Endometrium (tissue), 2 donors: ENCODE measurements at regions not wholly inside any gene's neighbourhood (a gene's known extent, or its start where the extent isn't known, plus 50 kb on each side); places are given as distances from the start of the nearest gene placed in this dataset.
A peak's percentile ranks its signal among the peaks of the same experiment; 100 is the strongest.

ENCODE experiments used
- FAIRE-seq: peaks from 2 replicates; lab custom pipeline; 2012; peaks lifted over from hg19 to GRCh38; lab: Jason Lieb, UNC
- donor health status: control.
- donor health status: control.

GRCh38 chr5:44868541-44868940 is 59.8 kb downstream of the MRPS30 start:
- peak; percentile 54 for FAIRE-seq

GRCh38 chr5:44869928-44870327 is 61.2 kb downstream of the MRPS30 start:
- peak; percentile 76 for FAIRE-seq

- no peak for FAIRE-seq
These were observed 61.7 kb downstream of the MRPS30 start for GRCh38 chr5:44870430-44870829.

GRCh38 chr5:44871401-44871800 is 62.7 kb downstream of the MRPS30 start:
- no peak for FAIRE-seq

GRCh38 chr5:44875661-44876605 is 67.2 kb downstream of the MRPS30 start:
- FAIRE-seq = no peak

GRCh38 chr5:44881266-44881665 is 72.5 kb downstream of the MRPS30 start:
- FAIRE-seq = no peak

GRCh38 chr5:44884036-44884435 is 75.3 kb downstream of the MRPS30 start:
- FAIRE-seq = no peak

GRCh38 chr5:44885903-44886302 is 77.2 kb downstream of the MRPS30 start:
- FAIRE-seq = no peak

GRCh38 chr5:44887722-44888121 is 79.0 kb downstream of the MRPS30 start:
- no peak for FAIRE-seq

- FAIRE-seq = no peak
These were observed 79.7 kb downstream of the MRPS30 start for GRCh38 chr5:44888435-44888834.

GRCh38 chr5:44891116-44891515 is 82.4 kb downstream of the MRPS30 start:
- no peak for FAIRE-seq

- no peak for FAIRE-seq
These were observed 91.7 kb downstream of the MRPS30 start for GRCh38 chr5:44900273-44900954.

- no peak for FAIRE-seq
These were observed 98.6 kb downstream of the MRPS30 start for GRCh38 chr5:44907396-44907795.

- no peak for FAIRE-seq
These were observed 100.3 kb downstream of the MRPS30 start for GRCh38 chr5:44909004-44909403.

- no peak for FAIRE-seq
These were observed 102.8 kb downstream of the MRPS30 start for GRCh38 chr5:44911501-44911900.

GRCh38 chr5:44914221-44914620 is 105.5 kb downstream of the MRPS30 start:
- no peak for FAIRE-seq

GRCh38 chr5:44919560-44919959 is 110.8 kb downstream of the MRPS30 start:
- no peak for FAIRE-seq

GRCh38 chr5:44927115-44927733 is 118.5 kb downstream of the MRPS30 start:
- no peak for FAIRE-seq

- FAIRE-seq = no peak
These were observed 124.3 kb downstream of the MRPS30 start for GRCh38 chr5:44932922-44933585.

GRCh38 chr5:44933686-44934085 is 124.9 kb downstream of the MRPS30 start:
- no peak for FAIRE-seq

GRCh38 chr5:44935262-44935661 is 126.5 kb downstream of the MRPS30 start:
- FAIRE-seq = no peak

- FAIRE-seq = no peak
These were observed 127.1 kb downstream of the MRPS30 start for GRCh38 chr5:44935871-44936270.
